HG03378 (cell line): ENCODE measurements at regions not wholly inside any gene's neighbourhood (a gene's known extent, or its start where the extent isn't known, plus 50 kb on each side); places are given as distances from the start of the nearest gene placed in this dataset.

ENCODE experiments used
- ATAC-seq: cut with Tn5 transposase; IDR thresholded peaks from one replicate; pipeline ENCODE4 v1.9.1; 2021; ENCODE audit warnings: mild to moderate bottlenecking, moderate library complexity; ENCODE audit not compliant: unreplicated experiment

DNA sequence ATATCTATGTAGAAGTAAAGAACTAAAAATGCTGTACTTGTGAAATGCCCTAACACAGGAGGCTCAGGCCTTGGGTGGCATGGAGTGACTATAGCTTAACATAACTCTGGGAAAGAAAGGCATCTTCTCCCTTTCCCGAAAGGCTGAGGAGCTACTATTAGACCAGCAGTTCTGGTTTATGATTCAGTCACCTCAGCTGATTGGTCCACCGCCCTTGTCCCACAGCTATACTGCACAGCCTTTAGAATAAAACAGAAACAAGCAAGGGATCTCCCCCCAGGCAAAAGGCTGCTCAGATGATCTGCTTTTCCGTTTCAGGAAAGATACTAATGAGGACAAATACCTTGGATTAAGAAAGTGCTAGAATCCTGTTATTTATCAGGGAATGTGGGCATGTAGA is 171.3 kb downstream of the SNCA start:
- no peak for ATAC-seq

DNA sequence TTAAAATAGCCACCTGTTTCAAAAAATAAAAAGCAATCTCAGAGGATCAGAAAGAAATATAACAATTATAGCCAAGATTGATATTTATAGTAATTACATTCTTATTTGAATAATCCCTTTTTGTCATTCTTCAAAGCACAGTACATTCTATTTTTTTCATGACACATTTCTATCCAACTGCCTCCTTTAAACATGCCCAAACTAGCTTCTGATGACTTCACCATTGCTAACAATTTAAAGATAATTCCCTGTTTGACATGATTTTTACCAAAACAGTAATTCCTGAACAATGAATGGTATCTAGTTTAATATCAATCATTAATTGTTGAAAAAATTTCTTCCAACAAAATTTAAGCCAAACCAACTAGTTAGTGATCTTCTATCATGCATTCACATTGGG is 172.4 kb downstream of the SNCA start:
- ATAC-seq, result no peak

- no peak for ATAC-seq
These were observed 175.6 kb downstream of the SNCA start for GRCh38 chr4:89661173-89661899.

- no peak for ATAC-seq
These were observed 176.4 kb downstream of the SNCA start for GRCh38 chr4:89660444-89661172.

DNA sequence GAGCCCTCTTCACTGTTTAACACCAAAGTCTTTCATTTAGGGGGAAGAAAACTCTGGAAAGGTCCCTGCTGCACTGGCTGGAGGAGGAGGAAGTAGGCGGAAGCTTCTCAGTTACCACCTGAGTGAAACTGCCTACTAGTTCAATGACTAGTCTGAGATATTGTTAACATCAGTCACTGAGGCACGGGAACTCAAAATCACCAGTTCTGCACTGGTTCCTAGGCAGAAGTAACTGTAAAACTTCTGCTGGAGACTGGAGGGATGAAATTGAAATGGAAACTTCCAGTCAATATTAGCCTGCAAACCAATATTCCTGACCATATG is 178.3 kb downstream of the SNCA start:
- ATAC-seq, result peak; percentile 80

GRCh38 chr4:89657931-89658700 is 178.8 kb downstream of the SNCA start:
- peak; percentile 64 for ATAC-seq

DNA sequence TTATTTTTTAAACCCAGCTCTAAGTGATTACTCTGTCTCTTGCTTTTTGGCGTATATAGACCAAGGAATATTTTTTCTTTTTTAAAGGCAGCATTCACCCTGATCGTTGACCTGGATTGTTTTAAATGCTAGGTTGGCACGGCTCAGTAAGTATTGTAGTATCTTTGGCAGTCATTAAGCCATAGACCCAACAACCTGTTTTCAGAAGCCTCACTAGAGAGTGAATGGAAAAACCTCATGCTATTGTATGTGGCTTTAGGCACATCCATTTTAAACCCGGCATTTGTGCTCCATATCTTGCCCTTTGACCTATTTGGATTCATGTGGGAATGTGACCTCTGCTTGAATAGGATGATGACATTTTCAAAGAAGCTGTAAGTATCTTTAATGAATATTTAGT is 183.9 kb downstream of the SNCA start:
- no peak for ATAC-seq

DNA sequence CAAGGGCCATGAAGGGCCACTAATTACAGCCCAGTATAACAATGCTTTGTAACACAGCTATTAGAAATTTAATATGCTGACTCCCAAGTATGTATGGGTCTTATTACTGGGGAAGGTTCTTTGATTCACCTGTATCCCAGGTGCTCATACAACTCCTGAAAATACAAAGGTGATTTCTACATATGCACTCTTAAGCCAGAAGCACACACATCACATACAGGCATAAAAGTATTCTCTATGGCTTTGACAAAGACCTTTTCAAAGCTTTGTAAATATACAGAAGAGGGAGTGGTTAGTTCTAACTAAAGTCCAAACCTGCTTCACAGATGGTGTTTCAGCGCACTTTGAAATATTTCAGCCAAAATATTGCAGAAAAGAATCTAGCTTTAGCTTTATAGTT is 191.5 kb downstream of the SNCA start:
- no peak for ATAC-seq

DNA sequence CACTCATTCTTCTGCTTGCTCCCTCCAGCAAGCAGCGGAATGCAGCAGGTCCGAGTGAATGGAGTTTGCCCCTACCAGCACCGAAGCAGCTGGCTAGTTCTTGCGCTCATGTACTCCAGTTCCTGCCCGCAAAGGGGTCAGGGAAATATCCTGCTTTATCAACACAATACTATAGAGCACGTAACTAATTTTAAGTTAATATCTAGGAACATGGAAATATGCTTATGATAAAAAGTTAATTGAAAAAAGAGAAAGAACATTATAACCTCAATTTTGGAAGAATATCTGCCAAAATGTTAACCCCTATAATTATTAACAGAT is 195.6 kb downstream of the SNCA start:
- no peak for ATAC-seq

GRCh38 chr4:89640620-89641366 is 196.2 kb downstream of the SNCA start:
- ATAC-seq, result no peak

- no peak for ATAC-seq
These were observed 197.6 kb downstream of the SNCA start for GRCh38 chr4:89639395-89639794.

GRCh38 chr4:89625599-89626293 is 211.2 kb downstream of the SNCA start:
- no peak for ATAC-seq

DNA sequence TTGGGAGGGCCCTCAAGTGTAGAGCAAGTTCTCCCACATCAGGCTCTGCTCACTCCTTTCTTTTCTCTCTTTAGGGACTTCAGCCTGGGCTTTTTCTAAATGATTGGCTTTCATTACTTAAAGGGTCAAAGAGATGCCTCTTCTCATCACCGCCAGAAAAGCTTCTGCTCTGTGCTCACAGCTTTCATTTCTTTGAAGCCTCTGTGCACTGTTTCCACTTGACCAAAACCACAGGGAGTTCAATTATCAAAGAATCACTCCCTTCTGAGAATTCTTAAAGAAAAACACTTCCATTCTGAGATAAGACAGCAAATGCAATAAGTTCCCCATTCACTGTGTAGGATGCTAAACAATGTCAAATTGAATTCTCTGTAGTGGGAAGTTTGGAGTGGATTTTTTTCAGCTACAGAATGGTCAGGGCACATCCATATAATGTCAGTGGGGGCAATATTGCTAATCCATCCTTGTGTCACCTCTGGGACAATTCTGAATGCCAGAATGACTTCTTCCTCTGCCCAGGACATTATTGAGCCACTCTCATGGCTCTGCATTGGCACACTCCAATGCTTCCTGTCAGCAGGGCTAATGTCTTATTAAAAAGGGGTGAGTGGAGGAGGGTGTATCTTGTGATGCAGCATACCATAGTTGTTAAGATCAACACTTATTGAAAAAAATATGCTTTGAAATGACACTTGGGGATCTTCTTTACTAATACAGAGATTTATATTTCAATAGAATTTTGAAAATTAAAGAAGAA is 217.6 kb downstream of the SNCA start:
- no peak for ATAC-seq

DNA sequence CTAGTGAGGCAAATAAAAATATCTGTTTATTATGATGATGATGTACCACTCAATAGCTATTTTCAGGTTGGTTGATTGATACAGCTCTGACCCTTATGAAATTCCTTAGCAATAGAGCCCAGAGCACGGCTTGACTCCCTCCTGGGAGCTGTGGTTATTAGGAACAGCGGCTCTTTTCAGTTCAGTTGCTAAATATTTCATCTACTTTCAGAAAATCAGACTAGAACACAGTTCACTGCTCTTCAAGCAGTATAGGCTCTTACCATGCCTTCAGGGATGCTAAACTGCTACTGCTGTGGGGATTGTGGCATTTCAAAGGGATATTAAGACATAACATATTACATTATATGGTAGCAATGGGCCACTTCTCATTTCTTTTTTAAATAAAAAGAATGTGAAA is 218.8 kb downstream of the SNCA start:
- ATAC-seq, result no peak

GRCh38 chr4:89617317-89617716 is 219.6 kb downstream of the SNCA start:
- ATAC-seq, result no peak

- ATAC-seq, result no peak
These were observed 220.6 kb downstream of the SNCA start for GRCh38 chr4:89616382-89616781.

GRCh38 chr4:89615051-89615450 is 221.9 kb downstream of the SNCA start:
- ATAC-seq, result no peak

GRCh38 chr4:89614155-89614554 is 222.8 kb downstream of the SNCA start:
- no peak for ATAC-seq

- no peak for ATAC-seq
These were observed 226.7 kb downstream of the SNCA start for GRCh38 chr4:89610236-89610635.

GRCh38 chr4:89609756-89610155 is 227.2 kb downstream of the SNCA start:
- no peak for ATAC-seq
